NCI-H460 (cell line): ENCODE measurements at regions not wholly inside any gene's neighbourhood (a gene's known extent, or its start where the extent isn't known, plus 50 kb on each side); places are given as distances from the start of the nearest gene placed in this dataset.

ENCODE experiments used
- DNase-seq: peaks from one replicate; pipeline ENCODE4 v3.0.0-alpha.2; 2016; ENCODE audit warnings: low read depth; ENCODE audit errors: extremely low read depth

- no peak for DNase-seq
Measured at GRCh38 chr5:164000819-164001218, 495.4 kb downstream of the MAT2B start.

GRCh38 chr5:164002214-164002613, 496.8 kb downstream of the MAT2B start:
- no peak for DNase-seq

GRCh38 chr5:164002628-164003027, 497.2 kb downstream of the MAT2B start:
- no peak for DNase-seq

GRCh38 chr5:164005071-164005470, 499.7 kb downstream of the MAT2B start:
- no peak for DNase-seq

GRCh38 chr5:164007064-164007463, 501.6 kb downstream of the MAT2B start:
- no peak for DNase-seq

GRCh38 chr5:164009621-164010020, 504.2 kb downstream of the MAT2B start:
- DNase-seq, result no peak

GRCh38 chr5:164010900-164011299, 505.5 kb downstream of the MAT2B start:
- DNase-seq, result no peak

- no peak for DNase-seq
Measured at GRCh38 chr5:164012371-164012770, 507.0 kb downstream of the MAT2B start.

- peak; percentile 89 for DNase-seq
Measured at GRCh38 chr5:164013077-164013670, 507.8 kb downstream of the MAT2B start.

- no peak for DNase-seq
Measured at GRCh38 chr5:164020116-164020515, 514.7 kb downstream of the MAT2B start.

GRCh38 chr5:164027738-164028137, 522.3 kb downstream of the MAT2B start:
- DNase-seq, result no peak

GRCh38 chr5:164038128-164038783, 532.8 kb downstream of the MAT2B start:
- no peak for DNase-seq

GRCh38 chr5:164041105-164041504, 535.7 kb downstream of the MAT2B start:
- DNase-seq, result no peak

- DNase-seq, result peak; percentile 37
Measured at GRCh38 chr5:164048359-164048926, 543.0 kb downstream of the MAT2B start.

GRCh38 chr5:164051745-164052144, 546.3 kb downstream of the MAT2B start:
- DNase-seq, result peak; percentile 90

- peak; percentile 92 for DNase-seq
Measured at GRCh38 chr5:164052536-164053093, 547.2 kb downstream of the MAT2B start.

- peak; percentile 48 for DNase-seq
Measured at GRCh38 chr5:164053123-164053522, 547.7 kb downstream of the MAT2B start.

GRCh38 chr5:164054461-164054860, 549.0 kb downstream of the MAT2B start:
- DNase-seq, result no peak

- no peak for DNase-seq
Measured at GRCh38 chr5:164057121-164057520, 551.7 kb downstream of the MAT2B start.

- DNase-seq, result peak; percentile 28
Measured at GRCh38 chr5:164058621-164059020, 553.2 kb downstream of the MAT2B start.

GRCh38 chr5:164059471-164059870, 554.1 kb downstream of the MAT2B start:
- DNase-seq, result no peak

GRCh38 chr5:164060786-164061355, 555.5 kb downstream of the MAT2B start:
- no peak for DNase-seq
